ENCODE measurements at regions not wholly inside any gene's neighbourhood (a gene's known extent, or its start where the extent isn't known, plus 50 kb on each side); places are given as distances from the start of the nearest gene placed in this dataset.

DNA sequence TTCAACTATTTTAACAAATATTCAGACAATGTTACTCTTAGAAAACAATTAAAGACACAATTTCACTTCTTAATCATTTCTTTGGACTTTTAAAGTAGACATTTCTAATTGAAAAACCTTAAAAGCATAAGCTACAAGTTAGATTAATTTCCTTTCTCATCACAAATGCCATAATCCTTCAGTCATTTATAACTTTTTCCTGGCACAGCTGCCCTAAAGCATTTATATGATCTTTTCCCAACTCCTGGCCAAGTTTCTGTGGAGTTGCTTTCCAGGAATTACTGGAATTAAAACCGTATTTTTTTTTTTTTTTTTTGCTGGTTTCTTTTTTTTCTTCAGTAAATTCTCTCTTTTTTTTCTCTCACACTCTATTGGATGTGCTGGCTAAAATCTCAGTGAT, 615.9 kb downstream of the TBC1D4 start:
- Histone ChIP-seq H3K36me3 (ENCODE audit: control insufficient read depth in 4 of 4, insufficient read depth in 4 of 4, low read length in 4 of 4) (no peaks in the 10 kb centered on the region), H3K27ac (ENCODE audit: low read depth in 1 of 2, low read length in 1 of 2) (no peak overlapping the region), H3K27me3 (ENCODE audit: control insufficient read depth in 3 of 3, insufficient read depth in 3 of 3, low read length in 2 of 3) (no peaks in the 10 kb centered on the region), H3K9me3 (ENCODE audit: control insufficient read depth in 4 of 4, insufficient read depth in 3 of 4, low read length in 3 of 4) (peaks cover 0 to 7% (median 0%) of the 10 kb centered on the region in 4 donors), H3K9ac (ENCODE audit: insufficient read depth in 1 of 2, low read length in 2 of 2) (no peak overlapping the region), H3K4me1 (ENCODE audit: control insufficient read depth in 5 of 5, insufficient read depth in 5 of 5, low read length in 5 of 5) (peaks cover 0 to 3% (median 0%) of the 10 kb centered on the region in 5 donors), H3K4me3 (no peak overlapping the region)
- TF ChIP-seq, protein P1, sequence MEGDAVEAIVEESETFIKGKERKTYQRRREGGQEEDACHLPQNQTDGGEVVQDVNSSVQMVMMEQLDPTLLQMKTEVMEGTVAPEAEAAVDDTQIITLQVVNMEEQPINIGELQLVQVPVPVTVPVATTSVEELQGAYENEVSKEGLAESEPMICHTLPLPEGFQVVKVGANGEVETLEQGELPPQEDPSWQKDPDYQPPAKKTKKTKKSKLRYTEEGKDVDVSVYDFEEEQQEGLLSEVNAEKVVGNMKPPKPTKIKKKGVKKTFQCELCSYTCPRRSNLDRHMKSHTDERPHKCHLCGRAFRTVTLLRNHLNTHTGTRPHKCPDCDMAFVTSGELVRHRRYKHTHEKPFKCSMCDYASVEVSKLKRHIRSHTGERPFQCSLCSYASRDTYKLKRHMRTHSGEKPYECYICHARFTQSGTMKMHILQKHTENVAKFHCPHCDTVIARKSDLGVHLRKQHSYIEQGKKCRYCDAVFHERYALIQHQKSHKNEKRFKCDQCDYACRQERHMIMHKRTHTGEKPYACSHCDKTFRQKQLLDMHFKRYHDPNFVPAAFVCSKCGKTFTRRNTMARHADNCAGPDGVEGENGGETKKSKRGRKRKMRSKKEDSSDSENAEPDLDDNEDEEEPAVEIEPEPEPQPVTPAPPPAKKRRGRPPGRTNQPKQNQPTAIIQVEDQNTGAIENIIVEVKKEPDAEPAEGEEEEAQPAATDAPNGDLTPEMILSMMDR (IDR thresholded peaks at IDR 0.05; ENCODE audit: control extremely low read depth, extremely low read depth) = no peak
- ATAC-seq (ENCODE audit: insufficient read depth, low FRiP score) (no peak), DNase-seq (peak in 2 of 3 donors; percentile 61)
- WGBS, 2 donors = 29 to 48% methylated on average over 1 of the region's 1 CpG

DNA sequence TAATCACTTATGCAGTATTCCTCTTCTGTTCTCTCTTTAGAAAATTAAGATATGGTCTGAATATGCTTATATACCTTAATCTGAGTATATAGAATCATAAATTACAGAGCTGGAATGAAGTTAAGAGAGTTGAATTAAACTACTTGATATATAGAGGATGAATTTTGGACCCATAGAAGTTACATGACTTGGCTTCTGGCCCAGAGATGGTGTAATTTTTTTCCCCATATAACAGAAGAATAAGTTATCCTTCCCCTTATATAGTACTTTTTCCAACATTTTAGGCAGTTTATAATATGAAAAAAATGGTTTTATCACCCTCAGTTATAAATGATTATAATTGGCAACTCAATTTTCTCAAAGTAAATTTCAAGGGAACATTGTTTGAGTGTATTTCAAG, 616.3 kb downstream of the TBC1D4 start:
- no peak for ATAC-seq (ENCODE audit: insufficient read depth, low FRiP score)
- H3K4me1 ChIP-seq (ENCODE audit: control insufficient read depth in 5 of 5, insufficient read depth in 5 of 5, low read length in 5 of 5) = peaks cover 0 to 3% (median 0%) of the 10 kb centered on the region in 5 donors
- peaks cover 0 to 7% (median 0%) of the 10 kb centered on the region in 4 donors for H3K9me3 ChIP-seq (ENCODE audit: control insufficient read depth in 4 of 4, insufficient read depth in 3 of 4, low read length in 3 of 4)
- TF ChIP-seq, protein P1 (IDR thresholded peaks at IDR 0.05; ENCODE audit: control extremely low read depth, extremely low read depth) = no peak
- H3K27ac ChIP-seq (ENCODE audit: low read depth in 1 of 2, low read length in 1 of 2) = no peak overlapping the region
- no peak overlapping the region for H3K9ac ChIP-seq (ENCODE audit: insufficient read depth in 1 of 2, low read length in 2 of 2)
- H3K27me3 ChIP-seq (ENCODE audit: control insufficient read depth in 3 of 3, insufficient read depth in 3 of 3, low read length in 2 of 3) = no peaks in the 10 kb centered on the region
- H3K4me3 ChIP-seq = no peak overlapping the region
- no peaks in the 10 kb centered on the region for H3K36me3 ChIP-seq (ENCODE audit: control insufficient read depth in 4 of 4, insufficient read depth in 4 of 4, low read length in 4 of 4)
- peak in 2 of 3 donors; percentile 46 to 52 for DNase-seq

DNA sequence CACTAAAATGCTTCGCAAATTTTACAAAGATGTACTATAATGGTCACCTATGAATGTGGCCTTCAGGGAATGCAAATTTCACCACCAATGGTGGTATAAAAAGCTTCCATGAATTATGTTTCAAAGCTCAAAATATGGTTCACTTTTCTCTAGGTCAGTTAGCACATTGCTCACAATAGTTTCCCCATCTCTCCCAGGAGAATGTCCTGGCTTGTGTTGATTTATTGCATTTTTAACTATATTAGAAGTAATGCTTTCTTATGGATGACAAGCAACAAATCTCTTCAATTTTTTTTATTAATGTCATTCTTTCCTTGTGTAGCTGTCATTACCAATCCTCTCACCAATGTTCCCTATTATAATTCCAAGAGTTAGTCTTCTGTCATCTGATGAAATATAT, 621.2 kb downstream of the TBC1D4 start:
- H3K27me3 ChIP-seq (ENCODE audit: control insufficient read depth in 3 of 3, insufficient read depth in 3 of 3, low read length in 2 of 3) = no peaks in the 10 kb centered on the region
- H3K9ac ChIP-seq (ENCODE audit: insufficient read depth in 1 of 2, low read length in 2 of 2) = no peak overlapping the region
- H3K27ac ChIP-seq (ENCODE audit: low read depth in 1 of 2, low read length in 1 of 2) = no peak overlapping the region
- H3K36me3 ChIP-seq (ENCODE audit: control insufficient read depth in 4 of 4, insufficient read depth in 4 of 4, low read length in 4 of 4) = no peaks in the 10 kb centered on the region
- H3K4me1 ChIP-seq (ENCODE audit: control insufficient read depth in 5 of 5, insufficient read depth in 5 of 5, low read length in 5 of 5) = no peaks in the 10 kb centered on the region
- ATAC-seq (ENCODE audit: insufficient read depth, low FRiP score) (no peak), DNase-seq (no peak)
- TF ChIP-seq, protein P1 (IDR thresholded peaks at IDR 0.05; ENCODE audit: control extremely low read depth, extremely low read depth) = no peak
- WGBS, 2 donors = 95 to 99% methylated on average over 1 of the region's 1 CpG
- H3K9me3 ChIP-seq (ENCODE audit: control insufficient read depth in 4 of 4, insufficient read depth in 3 of 4, low read length in 3 of 4) = peaks cover 0 to 2% (median 0%) of the 10 kb centered on the region in 4 donors
- H3K4me3 ChIP-seq = no peak overlapping the region

DNA sequence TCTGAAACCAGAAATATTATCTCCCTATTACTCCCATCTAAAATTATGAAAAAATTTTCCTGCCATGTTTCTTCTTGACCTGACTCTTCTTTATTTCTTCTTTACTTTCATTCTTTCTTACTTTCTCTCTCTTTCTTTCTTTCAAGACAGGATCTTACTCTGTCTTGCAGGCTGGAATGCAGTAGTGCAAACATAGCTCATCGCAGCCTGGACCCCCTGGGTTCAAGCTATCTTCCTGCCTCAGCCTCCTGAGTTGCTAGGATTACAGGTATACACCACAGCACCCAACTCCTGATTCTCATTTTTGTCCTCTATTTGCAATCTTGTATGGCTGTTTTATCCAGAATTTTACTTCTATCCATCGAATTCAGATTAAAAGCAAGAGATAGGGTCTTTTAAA, 631.1 kb downstream of the TBC1D4 start:
- Histone ChIP-seq H3K4me3 (no peak overlapping the region), H3K27me3 (ENCODE audit: control insufficient read depth in 3 of 3, insufficient read depth in 3 of 3, low read length in 2 of 3) (no peaks in the 10 kb centered on the region), H3K4me1 (ENCODE audit: control insufficient read depth in 5 of 5, insufficient read depth in 5 of 5, low read length in 5 of 5) (no peaks in the 10 kb centered on the region), H3K9ac (ENCODE audit: insufficient read depth in 1 of 2, low read length in 2 of 2) (no peak overlapping the region), H3K9me3 (ENCODE audit: control insufficient read depth in 4 of 4, insufficient read depth in 3 of 4, low read length in 3 of 4) (peaks cover 0 to 3% (median 0%) of the 10 kb centered on the region in 4 donors), H3K36me3 (ENCODE audit: control insufficient read depth in 4 of 4, insufficient read depth in 4 of 4, low read length in 4 of 4) (no peaks in the 10 kb centered on the region), H3K27ac (ENCODE audit: low read depth in 1 of 2, low read length in 1 of 2) (no peak overlapping the region)
- DNase-seq = no peak
- TF ChIP-seq, protein P1 (IDR thresholded peaks at IDR 0.05; ENCODE audit: control extremely low read depth, extremely low read depth) = no peak
- ATAC-seq (ENCODE audit: insufficient read depth, low FRiP score) = no peak
- WGBS, 2 donors = 51 to 72% methylated on average over 2 of the region's 2 CpGs
